ENCODE measurements at regions not wholly inside any gene's neighbourhood (a gene's known extent, or its start where the extent isn't known, plus 50 kb on each side); places are given as distances from the start of the nearest gene placed in this dataset.

DNA sequence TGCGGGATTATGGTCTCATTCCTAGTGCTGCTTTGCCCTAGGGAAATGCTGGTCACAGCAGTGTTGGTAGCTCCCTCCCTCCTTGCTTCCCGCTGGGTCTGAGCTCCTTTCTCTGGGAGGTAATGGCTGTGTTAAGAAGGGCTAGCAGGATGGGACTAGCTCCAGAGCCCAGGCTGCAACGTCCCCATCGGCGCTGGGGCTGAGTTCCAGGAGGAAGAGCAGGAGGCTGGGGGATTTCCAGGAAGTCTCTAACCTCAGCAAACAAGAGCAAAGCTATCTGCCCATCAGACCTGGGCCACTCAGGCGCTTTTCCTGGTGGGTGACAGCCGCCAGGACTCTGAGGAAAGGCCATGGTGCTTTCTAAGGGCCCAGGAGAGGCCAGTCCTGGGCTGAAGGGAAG lies 174.2 kb downstream of the DLL1 start:
- TF ChIP-seq, protein P1, sequence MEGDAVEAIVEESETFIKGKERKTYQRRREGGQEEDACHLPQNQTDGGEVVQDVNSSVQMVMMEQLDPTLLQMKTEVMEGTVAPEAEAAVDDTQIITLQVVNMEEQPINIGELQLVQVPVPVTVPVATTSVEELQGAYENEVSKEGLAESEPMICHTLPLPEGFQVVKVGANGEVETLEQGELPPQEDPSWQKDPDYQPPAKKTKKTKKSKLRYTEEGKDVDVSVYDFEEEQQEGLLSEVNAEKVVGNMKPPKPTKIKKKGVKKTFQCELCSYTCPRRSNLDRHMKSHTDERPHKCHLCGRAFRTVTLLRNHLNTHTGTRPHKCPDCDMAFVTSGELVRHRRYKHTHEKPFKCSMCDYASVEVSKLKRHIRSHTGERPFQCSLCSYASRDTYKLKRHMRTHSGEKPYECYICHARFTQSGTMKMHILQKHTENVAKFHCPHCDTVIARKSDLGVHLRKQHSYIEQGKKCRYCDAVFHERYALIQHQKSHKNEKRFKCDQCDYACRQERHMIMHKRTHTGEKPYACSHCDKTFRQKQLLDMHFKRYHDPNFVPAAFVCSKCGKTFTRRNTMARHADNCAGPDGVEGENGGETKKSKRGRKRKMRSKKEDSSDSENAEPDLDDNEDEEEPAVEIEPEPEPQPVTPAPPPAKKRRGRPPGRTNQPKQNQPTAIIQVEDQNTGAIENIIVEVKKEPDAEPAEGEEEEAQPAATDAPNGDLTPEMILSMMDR (IDR thresholded peaks at IDR 0.05; ENCODE audit: low read depth, low read length): no peak
- H3K36me3 ChIP-seq: no peaks in the 10 kb centered on the region
- H3K27ac ChIP-seq: no peak overlapping the region
- no peaks in the 10 kb centered on the region for H3K27me3 ChIP-seq
- DNase-seq (ENCODE audit: low read depth in 1 of 2, low spot score in 1 of 2): no peak
- H3K9me3 ChIP-seq (ENCODE audit: low read depth): no peaks in the 10 kb centered on the region
- no peak overlapping the region for H3K4me3 ChIP-seq
- no peaks in the 10 kb centered on the region for H3K4me1 ChIP-seq (ENCODE audit: low read depth)

DNA sequence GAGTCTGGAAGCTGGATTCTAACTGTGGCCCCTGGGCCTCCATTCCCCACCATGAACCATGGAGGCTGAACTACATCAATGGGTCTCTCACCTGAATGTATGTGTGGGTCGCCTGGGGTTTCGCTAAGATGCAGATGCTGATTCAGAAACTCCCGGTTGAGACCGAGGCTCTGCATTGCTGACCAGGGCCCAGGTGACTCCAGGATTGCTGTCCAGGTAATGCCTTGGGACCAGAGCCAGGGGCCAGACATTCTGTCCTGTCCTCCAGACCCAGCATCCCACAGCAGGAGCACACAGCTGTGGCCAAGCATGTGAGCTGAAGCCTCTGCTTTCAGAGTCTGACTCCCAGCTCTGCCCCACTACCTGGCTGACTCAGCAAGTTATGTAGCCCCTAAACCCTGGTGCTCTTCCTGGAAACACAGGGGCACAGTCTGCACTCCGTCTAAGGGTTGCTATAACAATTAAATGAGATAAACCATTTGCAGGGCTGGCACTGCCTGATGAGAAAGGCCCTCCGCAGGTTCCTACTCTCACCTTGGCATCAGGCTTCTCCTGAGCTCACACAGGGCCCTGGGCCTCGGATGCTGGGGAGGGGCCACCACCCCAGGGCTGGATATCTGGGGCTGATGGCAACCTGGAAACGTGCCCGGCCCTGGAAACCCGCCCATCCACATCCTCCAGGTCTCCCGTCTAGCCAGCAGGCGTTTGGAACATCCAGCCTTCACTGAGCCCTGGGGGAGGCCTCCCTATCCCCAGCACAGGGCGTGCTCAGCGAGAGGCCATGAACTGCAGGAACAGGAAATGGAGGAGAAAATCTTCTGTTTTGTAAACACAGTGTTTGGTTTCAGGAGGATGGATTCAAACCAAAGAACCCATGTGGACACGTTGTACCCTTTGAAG lies 175.7 kb downstream of the DLL1 start:
- H3K4me3 ChIP-seq: no peak overlapping the region
- TF ChIP-seq, protein P1 (IDR thresholded peaks at IDR 0.05; ENCODE audit: low read depth, low read length): no peak
- H3K27me3 ChIP-seq: no peaks in the 10 kb centered on the region
- H3K9me3 ChIP-seq (ENCODE audit: low read depth): no peaks in the 10 kb centered on the region
- H3K27ac ChIP-seq: no peak overlapping the region
- no peaks in the 10 kb centered on the region for H3K36me3 ChIP-seq
- DNase-seq (ENCODE audit: low read depth in 1 of 2, low spot score in 1 of 2): peak in 1 of 2 donors; percentile 53
- H3K4me1 ChIP-seq (ENCODE audit: low read depth): no peaks in the 10 kb centered on the region

- Histone ChIP-seq H3K4me3 (no peak overlapping the region), H3K4me1 (ENCODE audit: low read depth) (no peaks in the 10 kb centered on the region), H3K27ac (no peak overlapping the region), H3K9me3 (ENCODE audit: low read depth) (no peaks in the 10 kb centered on the region), H3K27me3 (no peaks in the 10 kb centered on the region), H3K36me3 (no peaks in the 10 kb centered on the region)
- DNase-seq (ENCODE audit: low read depth in 1 of 2, low spot score in 1 of 2): no peak
- TF ChIP-seq, protein P1 (IDR thresholded peaks at IDR 0.05; ENCODE audit: low read depth, low read length): no peak
Observed at GRCh38 chr6:170114187-170114945, 176.5 kb downstream of the DLL1 start.

DNA sequence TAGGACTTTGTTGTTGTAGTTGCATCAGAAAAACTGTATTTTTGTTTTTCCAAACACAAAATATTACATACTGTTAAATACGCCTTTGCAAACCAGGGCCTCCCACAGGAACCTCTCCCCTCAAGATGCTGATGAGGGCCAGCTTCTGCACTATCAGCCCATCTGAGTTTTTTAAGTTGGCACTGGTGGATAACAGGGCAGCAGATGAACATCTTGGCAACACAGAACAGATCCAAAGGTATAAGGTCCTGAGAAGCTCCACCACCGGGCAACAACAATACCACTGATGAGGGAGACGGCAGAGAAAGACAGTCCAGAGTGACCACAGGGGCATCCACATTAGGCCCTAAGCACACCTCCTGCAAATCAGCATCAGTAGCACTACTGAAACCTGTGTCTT lies 177.7 kb downstream of the DLL1 start:
- no peak overlapping the region for H3K4me3 ChIP-seq
- DNase-seq (ENCODE audit: low read depth in 1 of 2, low spot score in 1 of 2): no peak
- H3K4me1 ChIP-seq (ENCODE audit: low read depth): no peaks in the 10 kb centered on the region

DNA sequence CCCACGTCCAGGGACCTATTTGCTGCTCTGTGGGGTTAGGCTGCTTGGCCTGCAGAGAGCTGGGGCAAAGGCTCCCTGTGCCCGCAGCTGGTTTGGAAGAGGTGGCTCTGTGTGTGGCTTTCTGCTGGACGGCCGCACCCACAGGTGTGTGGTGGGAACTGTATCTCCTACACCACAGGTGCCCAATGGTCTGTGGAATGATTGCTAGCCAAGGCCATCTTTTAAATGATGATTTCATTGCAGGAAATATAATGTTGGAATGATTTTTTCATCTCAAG lies 178.4 kb downstream of the DLL1 start:
- no peaks in the 10 kb centered on the region for H3K27me3 ChIP-seq
- H3K4me1 ChIP-seq (ENCODE audit: low read depth): no peaks in the 10 kb centered on the region
- no peak overlapping the region for H3K4me3 ChIP-seq
- DNase-seq (ENCODE audit: low read depth in 1 of 2, low spot score in 1 of 2): no peak
- no peaks in the 10 kb centered on the region for H3K9me3 ChIP-seq (ENCODE audit: low read depth)
- TF ChIP-seq, protein P1 (IDR thresholded peaks at IDR 0.05; ENCODE audit: low read depth, low read length): no peak
- H3K36me3 ChIP-seq: no peaks in the 10 kb centered on the region
- no peak overlapping the region for H3K27ac ChIP-seq

More for the DNA sequence above, 177.7 kb downstream of the DLL1 start:
- Histone ChIP-seq H3K27ac (no peak overlapping the region), H3K27me3 (no peaks in the 10 kb centered on the region), H3K9me3 (ENCODE audit: low read depth) (no peaks in the 10 kb centered on the region), H3K36me3 (no peaks in the 10 kb centered on the region)
- TF ChIP-seq, protein P1 (IDR thresholded peaks at IDR 0.05; ENCODE audit: low read depth, low read length): no peak
